Breast epithelium (tissue), 3 donors: ENCODE measurements at regions not wholly inside any gene's neighbourhood (a gene's known extent, or its start where the extent isn't known, plus 50 kb on each side); places are given as distances from the start of the nearest gene placed in this dataset.

Experiments
- POLR2A ChIP-seq: fragments of 450-650 bp; IDR thresholded peaks from one replicate; pipeline ENCODE4 v1.6.1; 2016; ENCODE audit warnings: antibody characterized with exemption, mild to moderate bottlenecking, moderate library complexity
- POLR2AphosphoS5 ChIP-seq, 3 donors: sonication (generic); formaldehyde crosslinking; IDR thresholded peaks; one replicate each; pipeline ENCODE4 v1.6.1; 2017; ENCODE audit warnings: antibody characterized with exemption in 3 of 3
- TF ChIP-seq, protein P1 (sequence below), 3 donors: fragments of 450-650 bp; IDR thresholded peaks; one replicate each; pipeline ENCODE4 v1.5.1; 2016 to 2017; ENCODE audit warnings: antibody characterized with exemption in 3 of 3, mild to moderate bottlenecking in 3 of 3, moderate library complexity in 3 of 3

DNA sequence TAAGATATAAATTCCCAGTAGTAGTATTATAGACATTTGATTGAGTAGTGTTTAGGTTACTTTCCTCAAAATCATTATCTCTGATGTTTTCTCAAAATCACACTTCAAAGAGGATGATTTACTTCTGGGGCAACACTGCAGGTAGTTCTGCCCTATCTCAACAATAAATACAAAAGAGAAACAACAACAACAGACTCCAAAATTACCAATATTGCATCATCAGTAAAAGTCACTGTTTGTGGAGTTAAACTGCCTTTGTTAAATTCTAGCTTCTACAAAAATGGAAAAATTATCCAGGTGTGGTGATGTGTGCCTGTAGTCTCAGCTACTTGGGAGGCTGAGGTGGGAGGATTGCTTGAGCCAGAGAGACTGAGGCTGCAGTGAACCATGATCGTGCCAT is 637.6 kb upstream of the ZNF608 start:
- TF ChIP-seq, protein P1, sequence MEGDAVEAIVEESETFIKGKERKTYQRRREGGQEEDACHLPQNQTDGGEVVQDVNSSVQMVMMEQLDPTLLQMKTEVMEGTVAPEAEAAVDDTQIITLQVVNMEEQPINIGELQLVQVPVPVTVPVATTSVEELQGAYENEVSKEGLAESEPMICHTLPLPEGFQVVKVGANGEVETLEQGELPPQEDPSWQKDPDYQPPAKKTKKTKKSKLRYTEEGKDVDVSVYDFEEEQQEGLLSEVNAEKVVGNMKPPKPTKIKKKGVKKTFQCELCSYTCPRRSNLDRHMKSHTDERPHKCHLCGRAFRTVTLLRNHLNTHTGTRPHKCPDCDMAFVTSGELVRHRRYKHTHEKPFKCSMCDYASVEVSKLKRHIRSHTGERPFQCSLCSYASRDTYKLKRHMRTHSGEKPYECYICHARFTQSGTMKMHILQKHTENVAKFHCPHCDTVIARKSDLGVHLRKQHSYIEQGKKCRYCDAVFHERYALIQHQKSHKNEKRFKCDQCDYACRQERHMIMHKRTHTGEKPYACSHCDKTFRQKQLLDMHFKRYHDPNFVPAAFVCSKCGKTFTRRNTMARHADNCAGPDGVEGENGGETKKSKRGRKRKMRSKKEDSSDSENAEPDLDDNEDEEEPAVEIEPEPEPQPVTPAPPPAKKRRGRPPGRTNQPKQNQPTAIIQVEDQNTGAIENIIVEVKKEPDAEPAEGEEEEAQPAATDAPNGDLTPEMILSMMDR (IDR thresholded peaks at IDR 0.05): no peak
- TF ChIP-seq POLR2AphosphoS5 (IDR thresholded peaks at IDR 0.05) (no peak), POLR2A (no peak)
